ENCODE measurements at regions not wholly inside any gene's neighbourhood (a gene's known extent, or its start where the extent isn't known, plus 50 kb on each side); places are given as distances from the start of the nearest gene placed in this dataset.

DNA sequence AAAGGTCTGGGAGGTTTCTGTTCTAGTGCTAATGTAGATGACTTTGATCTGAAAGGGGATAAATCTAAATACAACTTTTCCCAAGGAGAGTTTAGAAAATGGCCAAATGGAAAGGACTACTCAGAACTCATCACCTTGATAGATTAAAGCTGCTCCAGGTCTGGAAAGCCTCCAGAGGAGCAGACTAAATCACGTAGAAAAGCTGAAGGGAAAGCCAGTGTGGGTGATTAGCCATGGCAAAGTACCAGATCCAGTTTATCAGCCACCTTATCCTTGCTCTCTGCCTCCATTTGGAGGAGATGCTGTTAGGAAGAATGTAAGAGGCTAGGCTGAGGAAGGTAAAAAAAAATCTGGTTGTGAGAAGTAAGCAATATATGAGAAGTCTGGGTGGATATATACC is 120.7 kb upstream of the RAI14 start:
- in situ Hi-C loops (cut with MboI), result no loop called here

More for the DNA sequence above, 120.7 kb upstream of the RAI14 start:
- peaks cover 0 to 3% of the 10 kb centered on the region in 2 experiments; a peak in 2 of 5 replicates for H3K4me1 ChIP-seq (replicated peaks in 1 of 2; ENCODE audit: control insufficient read depth in 2 of 2, insufficient read depth in 2 of 2, low read length in 2 of 2)
- H3K79me2 ChIP-seq (ENCODE audit: control insufficient read depth, insufficient read depth, low read length), result no peaks in the 10 kb centered on the region
- ATAC-seq, result no peak
- no peaks in the 10 kb centered on the region for H3K9me3 ChIP-seq (replicated peaks; ENCODE audit: control insufficient read depth, insufficient read depth, low read depth, low read length)
- CTCF ChIA-PET (ENCODE audit: low intra/inter-chr PET ratio), result interaction anchor here (2.9 kb wide), 1 partner anchor 12 kb away, joined by 11 read pairs; no protein-coding TSS in a partner anchor
- no TSS peak for BruUV-seq (replicated peaks)
- H3K4me2 ChIP-seq (ENCODE audit: insufficient read depth, low read length), result no peak overlapping the region
- DNase-seq (ENCODE audit: extremely low read depth in 1 of 4, low spot score in 3 of 4), result no peak
- no peak overlapping the region for H3K9ac ChIP-seq (ENCODE audit: insufficient read depth in 1 of 2, low read depth in 2 of 2, low read length in 2 of 2)
- WGBS (ENCODE audit: insufficient coverage, low coverage, missing lambda C conversion rate), result 7% methylated on average over 1 of the region's 1 CpG
- no peak overlapping the region for H3K4me3 ChIP-seq
- no peak overlapping the region for H2AFZ ChIP-seq (ENCODE audit: low read depth, low read length)
- no peak for FAIRE-seq
- intact Hi-C loops (cut with micrococcal nuclease), result loop anchor here (5.0 kb wide), 1 partner anchor 63 kb away; no protein-coding TSS in a partner anchor
- H3K9me1 ChIP-seq (ENCODE audit: control insufficient read depth, insufficient read depth, low read length), result no peaks in the 10 kb centered on the region
- TF ChIP-seq, protein P1, sequence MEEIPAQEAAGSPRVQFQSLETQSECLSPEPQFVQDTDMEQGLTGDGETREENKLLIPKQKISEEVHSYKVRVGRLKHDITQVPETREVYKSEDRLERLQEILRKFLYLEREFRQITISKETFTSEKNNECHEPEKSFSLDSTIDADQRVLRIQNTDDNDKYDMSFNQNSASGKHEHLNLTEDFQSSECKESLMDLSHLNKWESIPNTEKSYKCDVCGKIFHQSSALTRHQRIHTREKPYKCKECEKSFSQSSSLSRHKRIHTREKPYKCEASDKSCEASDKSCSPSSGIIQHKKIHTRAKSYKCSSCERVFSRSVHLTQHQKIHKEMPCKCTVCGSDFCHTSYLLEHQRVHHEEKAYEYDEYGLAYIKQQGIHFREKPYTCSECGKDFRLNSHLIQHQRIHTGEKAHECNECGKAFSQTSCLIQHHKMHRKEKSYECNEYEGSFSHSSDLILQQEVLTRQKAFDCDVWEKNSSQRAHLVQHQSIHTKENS (CRISPR knock-in tag; IDR thresholded peaks at IDR 0.05), result no peak
- TF ChIP-seq NFYB (IDR thresholded peaks at IDR 0.05; ENCODE audit: extremely low read depth, insufficient read length) (no peak), ZNF445 (CRISPR knock-in tag; IDR thresholded peaks at IDR 0.05; ENCODE audit: low read depth) (no peak), ZC3H4 (CRISPR knock-in tag; IDR thresholded peaks at IDR 0.05; ENCODE audit: borderline replicate concordance) (no peak), TEAD2 (tag; IDR thresholded peaks at IDR 0.05) (no peak), ADNP (tag; IDR thresholded peaks at IDR 0.05) (no peak), NFIX (CRISPR knock-in tag; IDR thresholded peaks at IDR 0.05; ENCODE audit: low read depth) (no peak)
- TF ChIP-seq, protein P2, sequence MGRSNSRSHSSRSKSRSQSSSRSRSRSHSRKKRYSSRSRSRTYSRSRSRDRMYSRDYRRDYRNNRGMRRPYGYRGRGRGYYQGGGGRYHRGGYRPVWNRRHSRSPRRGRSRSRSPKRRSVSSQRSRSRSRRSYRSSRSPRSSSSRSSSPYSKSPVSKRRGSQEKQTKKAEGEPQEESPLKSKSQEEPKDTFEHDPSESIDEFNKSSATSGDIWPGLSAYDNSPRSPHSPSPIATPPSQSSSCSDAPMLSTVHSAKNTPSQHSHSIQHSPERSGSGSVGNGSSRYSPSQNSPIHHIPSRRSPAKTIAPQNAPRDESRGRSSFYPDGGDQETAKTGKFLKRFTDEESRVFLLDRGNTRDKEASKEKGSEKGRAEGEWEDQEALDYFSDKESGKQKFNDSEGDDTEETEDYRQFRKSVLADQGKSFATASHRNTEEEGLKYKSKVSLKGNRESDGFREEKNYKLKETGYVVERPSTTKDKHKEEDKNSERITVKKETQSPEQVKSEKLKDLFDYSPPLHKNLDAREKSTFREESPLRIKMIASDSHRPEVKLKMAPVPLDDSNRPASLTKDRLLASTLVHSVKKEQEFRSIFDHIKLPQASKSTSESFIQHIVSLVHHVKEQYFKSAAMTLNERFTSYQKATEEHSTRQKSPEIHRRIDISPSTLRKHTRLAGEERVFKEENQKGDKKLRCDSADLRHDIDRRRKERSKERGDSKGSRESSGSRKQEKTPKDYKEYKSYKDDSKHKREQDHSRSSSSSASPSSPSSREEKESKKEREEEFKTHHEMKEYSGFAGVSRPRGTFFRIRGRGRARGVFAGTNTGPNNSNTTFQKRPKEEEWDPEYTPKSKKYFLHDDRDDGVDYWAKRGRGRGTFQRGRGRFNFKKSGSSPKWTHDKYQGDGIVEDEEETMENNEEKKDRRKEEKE (IDR thresholded peaks at IDR 0.05; ENCODE audit: borderline replicate concordance in 1 of 2, control insufficient read depth in 1 of 2, low read depth in 2 of 2, low read length in 1 of 2), result no peak
- no peak overlapping the region for H3K27ac ChIP-seq (ENCODE audit: extremely low read depth, low read depth, low read length)
- H4K20me1 ChIP-seq (replicated peaks; ENCODE audit: control insufficient read depth, insufficient read depth, low read length), result no peaks in the 10 kb centered on the region
- no peaks in the 10 kb centered on the region for H3K27me3 ChIP-seq (ENCODE audit: control insufficient read depth in 2 of 2, insufficient read depth in 2 of 2, low read length in 2 of 2)
- POLR2A ChIA-PET, result no interaction called here
- H3K36me3 ChIP-seq (ENCODE audit: control insufficient read depth, insufficient read depth, low read length), result no peaks in the 10 kb centered on the region

All from K562 (cell line).